ENCODE measurements at regions not wholly inside any gene's neighbourhood (a gene's known extent, or its start where the extent isn't known, plus 50 kb on each side); places are given as distances from the start of the nearest gene placed in this dataset.

- no peak for TF ChIP-seq ZNF512B (CRISPR knock-in tag; IDR thresholded peaks at IDR 0.05; ENCODE audit: borderline replicate concordance)
- no peak for TF ChIP-seq ZNF558 (CRISPR knock-in tag; IDR thresholded peaks at IDR 0.05; ENCODE audit: borderline replicate concordance)
- no peak for TF ChIP-seq ZNF652 (CRISPR knock-in tag; IDR thresholded peaks at IDR 0.05; ENCODE audit: borderline replicate concordance, low read depth)
- TF ChIP-seq CHD2 (IDR thresholded peaks at IDR 0.05; ENCODE audit: low read depth, low read length): no peak
- TF ChIP-seq RFXAP (CRISPR knock-in tag; IDR thresholded peaks at IDR 0.05; ENCODE audit: borderline replicate concordance): no peak
Observed at GRCh38 chr22:49213731-49214352, 613.8 kb downstream of the BRD1 start (continued).

GRCh38 chr22:49212466-49212865 is 615.2 kb downstream of the BRD1 start:
- Histone ChIP-seq H4K20me1 (ENCODE audit: insufficient read depth, low read length) (no peaks in the 10 kb centered on the region), H3K4me1 (ENCODE audit: insufficient read depth, low read length) (peaks cover 17% of the 10 kb centered on the region), H3K27ac (ENCODE audit: extremely low read length, insufficient read depth, low read length) (no peak overlapping the region), H2AFZ (ENCODE audit: low read length) (no peak overlapping the region), H3K79me2 (ENCODE audit: insufficient read depth, low read length) (no peaks in the 10 kb centered on the region), H3K9ac (ENCODE audit: insufficient read depth, low read depth, low read length) (no peak overlapping the region), H3K27me3 (ENCODE audit: control insufficient read depth in 1 of 2, insufficient read depth in 2 of 2, low read length in 2 of 2) (peaks cover 0 to 2% of the 10 kb centered on the region in 2 experiments; a peak in 1 of 5 replicates), H3K36me3 (replicated peaks in 1 of 2; ENCODE audit: control insufficient read depth in 1 of 2, insufficient read depth in 2 of 2, low read length in 2 of 2) (no peaks in the 10 kb centered on the region), H3K4me2 (ENCODE audit: low read depth, low read length) (no peak overlapping the region), H3K4me3 (replicated peaks in 1 of 3; ENCODE audit: insufficient read depth in 1 of 3, low read depth in 2 of 3, low read length in 3 of 3) (no peak overlapping the region), H3K9me3 (ENCODE audit: low read length) (peaks cover 1% of the 10 kb centered on the region; the same call in 1 of the 2 replicates)
- 67% methylated on average over 11 of the region's 11 CpGs for WGBS (ENCODE audit: low lambda C conversion rate)
- FAIRE-seq (no peak), ATAC-seq (no peak), DNase-seq (ENCODE audit: low spot score) (no peak)
- intact Hi-C loops (cut with micrococcal nuclease; ENCODE audit: unreplicated experiment) (no loop called here), in situ Hi-C loops (cut with HindIII; ENCODE audit: extremely low pct_ligation_motif_present, low pct_unique_long_range_greater_than_20kb) (no loop called here)
- ChIA-PET CTCF (ENCODE audit: low intra/inter-chr PET ratio, low total read pairs) (no interaction called here), POLR2A (no interaction called here)
- TF ChIP-seq ZNF816 (CRISPR knock-in tag; IDR thresholded peaks at IDR 0.05; ENCODE audit: borderline replicate concordance): no peak
- no peak for TF ChIP-seq ZNF891 (CRISPR knock-in tag; IDR thresholded peaks at IDR 0.05)
- BruUV-seq (replicated peaks): no TSS peak

All from HepG2 (cell line).